ENCODE measurements at regions not wholly inside any gene's neighbourhood (a gene's known extent, or its start where the extent isn't known, plus 50 kb on each side); places are given as distances from the start of the nearest gene placed in this dataset.

DNA sequence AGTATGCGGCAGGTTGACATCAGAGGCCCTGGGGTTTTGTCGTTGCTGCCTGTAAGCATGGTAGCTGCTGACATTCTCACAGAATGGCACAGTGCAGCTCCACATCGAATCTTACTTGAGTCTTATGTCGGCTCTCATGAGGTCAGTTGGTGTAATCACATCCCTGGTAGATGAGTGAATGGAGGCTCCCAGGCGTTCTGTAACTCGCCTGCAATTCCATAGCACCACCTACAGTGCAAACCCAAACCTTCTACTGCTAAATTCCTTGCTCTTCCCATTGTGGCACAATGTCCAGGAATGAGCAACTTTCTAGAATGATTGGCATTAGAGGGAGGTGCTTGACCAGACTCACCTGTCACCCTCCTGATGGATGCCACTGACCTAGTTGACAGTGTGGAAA lies 578.4 kb downstream of the CCDC171 start:
- no peak for DNase-seq

DNA sequence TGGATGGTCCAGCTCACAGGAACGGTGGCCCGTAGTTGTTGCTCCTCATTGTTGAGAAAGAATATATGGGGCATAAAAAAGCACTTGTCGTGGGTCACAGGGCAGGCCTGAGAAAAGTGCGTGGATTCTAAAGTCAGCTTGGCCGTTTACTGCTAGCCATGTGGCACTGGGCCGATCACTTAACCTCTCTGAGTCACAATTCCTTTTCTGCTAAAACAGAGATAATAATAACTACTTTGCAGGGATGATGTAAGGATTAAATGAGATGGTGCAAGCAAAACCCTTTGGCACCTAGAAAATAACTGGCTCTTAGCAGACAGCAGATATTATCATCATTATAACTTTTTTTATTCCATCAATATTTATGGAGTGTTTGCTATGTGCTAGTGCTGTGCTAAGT lies 579.7 kb downstream of the CCDC171 start:
- DNase-seq: no peak

GRCh38 chr9:16133032-16133431 lies 580.2 kb downstream of the CCDC171 start:
- no peak for DNase-seq

GRCh38 chr9:16133556-16134227 lies 580.8 kb downstream of the CCDC171 start:
- DNase-seq: peak in 1 of 2 donors; percentile 23

- no peak for DNase-seq
Observed at GRCh38 chr9:16134351-16134750, 581.5 kb downstream of the CCDC171 start.

DNA sequence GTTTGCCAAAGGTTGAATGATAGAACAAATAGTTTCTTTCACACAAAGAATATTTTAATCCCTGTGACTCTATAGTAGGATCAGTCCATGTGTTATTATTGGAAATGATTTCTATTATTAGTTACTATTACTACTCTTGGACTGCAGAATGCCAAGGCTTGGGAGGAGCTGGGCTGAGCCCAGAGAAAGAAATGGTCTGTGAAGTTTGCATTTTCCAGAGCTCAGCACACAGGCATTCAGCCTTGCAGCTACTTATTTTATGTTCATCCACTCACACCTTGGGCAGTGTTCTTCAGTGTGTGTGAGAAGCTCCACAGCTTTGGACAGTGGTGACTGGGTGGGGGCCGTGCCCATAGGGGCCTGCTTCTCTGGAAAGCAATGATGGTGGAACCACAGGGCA lies 583.1 kb downstream of the CCDC171 start:
- DNase-seq: no peak

GRCh38 chr9:16136451-16136850 lies 583.6 kb downstream of the CCDC171 start:
- DNase-seq: no peak

DNA sequence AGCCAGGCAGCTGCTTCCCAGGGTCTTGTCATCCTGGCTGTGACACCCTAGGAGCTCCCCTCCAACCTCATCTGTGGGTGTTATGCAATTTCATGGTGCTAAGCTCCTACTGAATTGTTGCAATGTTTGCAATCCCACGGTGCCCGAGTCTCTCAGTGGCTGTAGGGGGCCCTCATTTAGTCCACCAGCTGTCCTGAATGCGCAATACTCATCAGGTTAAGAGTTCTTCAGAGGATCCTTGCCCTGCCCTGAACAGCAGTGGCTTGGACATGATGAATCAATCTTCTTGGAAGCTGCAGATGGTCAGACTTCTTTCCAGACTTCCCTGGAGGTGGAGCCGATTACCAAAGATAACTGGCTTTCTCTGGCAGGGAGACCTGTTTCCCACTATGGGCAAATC lies 584.1 kb downstream of the CCDC171 start:
- no peak for DNase-seq

DNA sequence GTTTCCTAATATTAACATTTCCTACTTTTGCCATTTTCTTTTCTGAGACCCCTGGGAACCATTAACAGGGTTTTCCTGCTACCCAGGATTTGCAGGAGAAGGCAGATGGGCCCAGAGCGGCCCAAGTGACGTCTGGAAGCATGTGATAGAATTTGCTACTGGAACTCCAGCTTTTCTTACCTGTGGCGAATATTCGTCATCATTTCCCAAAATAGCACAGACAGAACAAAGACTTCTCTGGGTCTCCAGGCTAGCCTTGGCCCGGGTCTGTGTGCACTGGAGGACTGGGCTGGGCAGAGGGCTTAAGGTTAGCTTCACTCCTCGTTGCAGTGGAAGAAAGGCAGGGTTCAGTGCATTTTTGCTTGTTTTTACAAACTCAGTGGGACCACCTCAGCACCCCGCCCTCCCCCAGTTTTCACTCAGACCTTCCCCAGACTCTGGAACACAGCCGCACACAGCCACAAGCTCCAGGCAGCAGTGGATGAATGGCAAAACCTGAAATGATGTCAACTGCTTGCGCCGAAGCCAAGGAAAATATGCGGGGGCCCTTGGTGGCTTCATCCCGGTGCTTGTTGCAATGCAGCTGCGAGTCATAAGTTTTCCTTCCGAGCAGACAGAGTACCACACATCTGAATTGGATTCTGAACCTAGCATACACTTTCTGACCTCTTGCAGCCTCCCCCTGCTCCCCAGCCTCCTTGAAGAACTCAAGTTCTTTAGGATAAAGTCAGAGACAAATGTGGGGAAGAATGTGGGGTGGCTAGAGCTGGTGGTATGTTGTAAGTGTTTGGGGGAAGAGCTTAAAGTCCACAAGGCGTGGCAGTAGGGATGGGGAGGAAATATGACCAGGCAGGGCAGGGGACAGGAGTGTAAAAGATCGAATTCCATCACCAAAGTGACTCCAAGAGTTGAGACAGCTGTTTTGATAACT lies 586.0 kb downstream of the CCDC171 start:
- no peak for DNase-seq

GRCh38 chr9:16139774-16140173 lies 586.9 kb downstream of the CCDC171 start:
- no peak for DNase-seq

GRCh38 chr9:16143310-16143709 lies 590.5 kb downstream of the CCDC171 start:
- no peak for DNase-seq

DNA sequence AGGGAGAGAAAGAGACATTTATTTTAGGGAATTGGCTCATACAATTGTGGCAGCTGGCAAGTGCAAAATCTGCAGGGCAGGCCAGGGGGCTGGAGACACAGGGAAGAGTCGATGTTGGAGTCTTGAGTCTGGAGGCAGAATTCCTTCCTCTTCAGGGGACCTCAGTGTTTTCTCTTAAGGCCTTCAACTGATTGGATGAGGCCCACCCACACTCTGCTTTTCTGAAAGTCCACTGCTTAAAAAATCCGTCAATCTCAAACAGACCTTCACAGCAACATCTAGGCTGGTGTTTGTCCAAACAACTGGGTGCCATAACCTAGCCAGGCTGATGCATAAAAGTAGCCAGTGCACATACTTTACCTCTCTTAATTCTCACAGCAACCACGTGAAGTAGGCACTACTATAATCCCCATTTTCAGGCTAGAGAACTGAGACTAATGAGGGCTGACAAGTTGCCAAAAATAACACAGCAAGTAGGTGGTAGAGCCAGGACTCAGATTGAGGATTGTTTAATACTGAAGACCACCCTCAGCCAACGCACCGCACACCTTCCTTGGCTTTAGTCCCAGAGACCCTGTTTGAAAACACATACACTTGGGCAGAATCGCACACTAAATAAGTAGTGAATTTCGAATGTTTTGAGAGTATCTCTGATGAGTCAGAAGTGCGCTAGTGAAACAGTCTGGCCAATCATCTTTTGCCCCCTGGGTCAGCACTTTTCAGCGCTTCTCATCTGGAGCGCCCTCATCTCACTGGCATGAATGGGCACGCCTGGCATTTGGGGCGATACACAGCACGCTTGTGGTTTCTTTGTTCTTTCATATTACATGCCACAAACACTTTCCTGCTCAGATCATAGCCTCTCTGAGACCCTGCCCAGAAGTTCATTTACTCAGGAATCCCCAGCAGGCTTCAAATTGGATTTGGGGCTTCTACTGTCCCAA lies 591.4 kb downstream of the CCDC171 start:
- no peak for DNase-seq

GRCh38 chr9:16145196-16145950 lies 592.5 kb downstream of the CCDC171 start:
- no peak for DNase-seq

- DNase-seq: no peak
Observed at GRCh38 chr9:16147726-16148125, 594.9 kb downstream of the CCDC171 start.

GRCh38 chr9:16150501-16150900 lies 597.7 kb downstream of the CCDC171 start:
- DNase-seq: no peak

- DNase-seq: no peak
Observed at GRCh38 chr9:16150938-16151650, 598.3 kb downstream of the CCDC171 start.

GRCh38 chr9:16152276-16153101 lies 599.6 kb downstream of the CCDC171 start:
- no peak for DNase-seq

DNA sequence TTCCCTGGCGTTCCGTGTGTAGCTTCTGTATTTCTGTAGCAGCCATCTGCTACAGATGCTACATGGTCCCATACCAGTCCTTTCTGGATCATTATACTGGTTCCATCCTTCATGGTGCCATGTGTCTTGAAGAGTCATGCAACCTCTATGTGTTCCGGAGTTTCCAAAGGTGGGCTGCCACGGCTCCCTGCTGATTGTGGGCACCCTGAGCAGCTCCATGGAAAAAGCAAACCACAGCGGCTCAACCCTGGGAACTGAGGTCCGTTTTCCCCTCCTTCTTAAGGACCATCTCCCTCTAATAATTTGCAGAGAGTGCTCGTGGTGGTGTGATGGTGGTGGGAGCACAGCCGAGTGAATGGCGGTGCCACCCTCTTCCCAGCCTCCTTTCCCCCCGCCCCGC lies 600.4 kb downstream of the CCDC171 start:
- DNase-seq: no peak

GRCh38 chr9:16153741-16154140 lies 600.9 kb downstream of the CCDC171 start:
- no peak for DNase-seq

Measured in right lung (tissue), 2 donors.